Muscle of leg (tissue), 3 donors: ENCODE measurements at regions not wholly inside any gene's neighbourhood (a gene's known extent, or its start where the extent isn't known, plus 50 kb on each side); places are given as distances from the start of the nearest gene placed in this dataset.
"Not testable (repeated sequence)": the region's sequence is repeated elsewhere in the genome, so short reads cannot be mapped to it uniquely, and the experiment has no call there.

Experiments
- DNase-seq: peaks from one replicate; pipeline ENCODE4 v3.0.0; 2013
- H3K27ac ChIP-seq: one replicate; pipeline ENCODE4 v1.5.1; 2013; ENCODE audit warnings: mild to moderate bottlenecking, low read length, control low read depth
- H3K27me3 ChIP-seq: one replicate; pipeline ENCODE4 v1.6.1; 2013; ENCODE audit warnings: low read length; ENCODE audit not compliant: control insufficient read depth, insufficient read depth
- H3K36me3 ChIP-seq: one replicate; pipeline ENCODE4 v1.6.1; 2013; ENCODE audit warnings: low read length; ENCODE audit not compliant: control insufficient read depth, insufficient read depth
- H3K4me1 ChIP-seq: one replicate; pipeline ENCODE4 v1.6.1; 2013; ENCODE audit warnings: low read length; ENCODE audit not compliant: control insufficient read depth, insufficient read depth
- H3K4me3 ChIP-seq: one replicate; pipeline ENCODE4 v1.5.1; 2013; ENCODE audit warnings: low read length, control low read depth
- H3K9me3 ChIP-seq: replicated peaks from 2 replicates; pipeline ENCODE4 v1.6.1; 2013; ENCODE audit warnings: low read depth, low read length; ENCODE audit not compliant: control insufficient read depth
- WGBS: methylation state at CpG from one replicate; pipeline ENCODE4 v1.1.5; 2013; ENCODE audit warnings: missing lambda C conversion rate; ENCODE audit not compliant: insufficient coverage; 5-methylcytosine and 5-hydroxymethylcytosine counted together

DNA sequence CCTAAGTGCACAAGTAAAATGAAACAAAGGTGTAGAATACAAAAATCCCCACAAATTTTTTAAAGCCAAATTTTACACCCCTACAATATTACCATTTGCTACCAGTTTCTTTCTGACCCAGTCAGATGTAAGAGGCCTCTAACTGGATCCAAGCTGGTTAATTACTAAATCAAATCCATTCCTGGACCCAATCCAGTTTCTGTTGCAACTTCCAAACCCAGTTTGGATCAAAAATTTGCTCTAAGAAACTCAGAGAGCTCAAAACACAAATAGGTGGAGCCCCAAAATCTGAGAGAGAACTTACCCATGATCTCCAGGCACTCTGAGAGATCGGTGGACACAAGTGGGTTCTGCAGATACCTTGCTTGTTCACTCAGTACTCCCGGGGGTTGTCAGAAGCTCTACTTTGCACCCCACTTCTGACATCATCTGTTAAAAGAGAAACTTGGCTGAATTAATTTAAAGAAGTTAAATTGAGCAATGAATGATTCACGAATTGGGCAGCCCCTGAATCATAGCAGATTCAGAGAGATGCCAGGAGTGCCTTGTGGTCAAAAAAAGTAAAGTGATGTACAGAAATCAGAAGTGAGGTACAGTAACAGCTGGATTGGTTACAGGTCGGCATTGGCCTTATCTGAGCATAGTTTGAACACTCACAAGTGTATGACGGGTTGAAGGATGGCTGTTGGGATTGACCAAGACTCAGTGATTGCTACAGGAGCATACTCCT, 448.0 kb downstream of the KCNT2 start:
- Histone ChIP-seq H3K27ac (no peak overlapping the region), H3K9me3 (no peaks in the 10 kb centered on the region), H3K4me3 (no peak overlapping the region), H3K27me3 (no peaks in the 10 kb centered on the region), H3K36me3 (no peaks in the 10 kb centered on the region), H3K4me1 (no peaks in the 10 kb centered on the region)
- no peak for DNase-seq
- 84% methylated on average over 4 of the region's 5 CpGs for WGBS

DNA sequence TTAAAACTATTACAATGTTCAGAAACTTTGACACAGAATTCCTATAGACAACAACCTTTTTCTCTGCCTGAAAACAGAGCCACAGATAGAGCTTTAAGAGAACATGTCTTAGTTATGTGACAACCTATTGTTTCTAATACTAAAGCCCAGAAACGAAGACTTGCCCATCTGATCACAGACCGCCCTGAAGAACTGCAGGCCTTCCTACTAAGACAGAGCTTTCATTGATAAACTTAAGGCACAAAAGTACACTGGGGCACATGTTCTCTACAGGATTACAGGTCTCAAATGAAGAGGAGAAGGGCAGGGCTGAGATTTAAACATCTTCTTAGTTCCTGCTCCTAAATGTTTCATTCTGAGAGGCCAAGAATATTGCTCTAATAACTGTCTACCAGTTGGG, 452.7 kb downstream of the KCNT2 start:
- Histone ChIP-seq H3K9me3 (no peaks in the 10 kb centered on the region), H3K4me1 (no peaks in the 10 kb centered on the region), H3K4me3 (no peak overlapping the region), H3K36me3 (no peaks in the 10 kb centered on the region), H3K27ac (no peak overlapping the region), H3K27me3 (no peaks in the 10 kb centered on the region)
- no CpG with 5 or more reads among the region's 2 CpGs for whole genome bisulfite sequencing
- DNase-seq = no peak

DNA sequence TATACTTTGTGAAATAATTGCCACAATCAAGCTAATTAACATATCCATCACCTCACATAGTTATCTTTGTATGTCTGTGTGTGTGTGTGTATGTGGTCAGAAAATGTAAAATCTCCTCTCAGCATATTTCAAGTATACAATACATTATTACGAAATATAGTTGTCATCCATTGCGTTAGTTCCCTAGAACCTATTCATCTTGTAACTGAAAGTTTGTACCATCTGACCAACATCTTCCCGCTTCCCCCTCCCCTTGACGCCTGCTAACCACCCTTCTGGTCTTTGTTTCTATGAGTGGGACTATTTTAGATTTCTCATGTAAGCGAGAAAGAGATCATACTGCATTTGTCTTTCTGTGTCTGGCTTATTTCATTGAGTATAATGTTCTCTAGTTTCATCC, 455.3 kb downstream of the KCNT2 start:
- H3K36me3 ChIP-seq = no peaks in the 10 kb centered on the region
- no peak overlapping the region for H3K27ac ChIP-seq
- no peaks in the 10 kb centered on the region for H3K9me3 ChIP-seq
- H3K4me3 ChIP-seq = no peak overlapping the region
- H3K4me1 ChIP-seq = no peaks in the 10 kb centered on the region
- WGBS = no CpG with 5 or more reads among the region's 5 CpGs
- no peaks in the 10 kb centered on the region for H3K27me3 ChIP-seq
- DNase-seq = no peak

DNA sequence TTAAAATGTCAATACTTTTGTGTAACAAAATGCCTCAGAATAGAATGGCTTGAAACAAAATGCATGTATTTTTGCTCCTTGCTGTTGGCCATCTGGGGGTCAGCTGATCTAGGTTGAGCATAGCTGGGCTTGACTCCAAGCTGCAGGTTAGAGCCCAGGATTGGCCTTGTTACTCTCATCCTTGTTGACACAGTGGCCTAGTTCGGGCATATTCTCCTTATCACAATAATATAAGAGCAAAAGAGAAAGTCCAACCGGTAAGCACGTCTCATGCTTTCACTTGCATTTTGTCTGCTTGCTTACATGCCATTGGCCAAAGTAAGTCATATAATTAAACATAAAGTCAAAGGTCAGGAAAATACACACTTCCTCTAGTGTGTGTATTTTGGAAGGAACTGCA, 456.2 kb downstream of the KCNT2 start:
- Histone ChIP-seq H3K9me3 (no peaks in the 10 kb centered on the region), H3K36me3 (no peaks in the 10 kb centered on the region), H3K4me1 (no peaks in the 10 kb centered on the region), H3K27ac (no peak overlapping the region), H3K4me3 (no peak overlapping the region), H3K27me3 (no peaks in the 10 kb centered on the region)
- no peak for DNase-seq
- WGBS = 100% methylated on average over 1 of the region's 3 CpGs

DNA sequence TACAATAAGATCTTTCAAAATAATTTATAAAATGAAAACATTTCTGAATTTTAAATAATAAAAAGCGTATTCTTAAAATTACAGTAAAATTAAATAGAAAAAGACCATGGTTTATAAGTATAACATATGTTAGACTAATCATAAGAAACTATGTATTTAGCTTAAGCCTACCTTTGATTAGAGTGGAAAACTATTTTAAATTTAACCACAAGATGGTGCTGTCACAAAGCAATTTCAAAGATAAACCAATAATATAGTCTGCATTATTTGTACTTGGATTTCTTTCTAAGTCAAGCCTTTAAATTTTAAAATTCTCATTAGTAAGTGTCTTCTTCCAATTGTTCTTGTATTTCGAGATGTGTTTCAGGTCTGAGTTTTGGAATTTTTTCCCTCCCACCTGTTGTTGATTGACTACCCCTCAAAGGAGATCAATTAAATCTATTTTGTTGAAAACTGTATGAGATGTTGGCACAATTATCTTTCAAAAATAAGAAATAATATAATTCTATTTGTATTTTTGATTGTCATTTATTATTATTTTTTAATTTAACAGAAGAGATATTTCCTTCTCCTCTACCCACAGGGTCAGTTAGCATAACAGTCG, 459.8 kb downstream of the KCNT2 start:
- peak; percentile 57 for DNase-seq
- H3K27me3 ChIP-seq = no peaks in the 10 kb centered on the region
- H3K36me3 ChIP-seq = no peaks in the 10 kb centered on the region
- no peaks in the 10 kb centered on the region for H3K9me3 ChIP-seq
- no peak overlapping the region for H3K4me3 ChIP-seq
- H3K27ac ChIP-seq = no peak overlapping the region
- WGBS = no CpG with 5 or more reads among the region's 3 CpGs
- H3K4me1 ChIP-seq = no peaks in the 10 kb centered on the region

DNA sequence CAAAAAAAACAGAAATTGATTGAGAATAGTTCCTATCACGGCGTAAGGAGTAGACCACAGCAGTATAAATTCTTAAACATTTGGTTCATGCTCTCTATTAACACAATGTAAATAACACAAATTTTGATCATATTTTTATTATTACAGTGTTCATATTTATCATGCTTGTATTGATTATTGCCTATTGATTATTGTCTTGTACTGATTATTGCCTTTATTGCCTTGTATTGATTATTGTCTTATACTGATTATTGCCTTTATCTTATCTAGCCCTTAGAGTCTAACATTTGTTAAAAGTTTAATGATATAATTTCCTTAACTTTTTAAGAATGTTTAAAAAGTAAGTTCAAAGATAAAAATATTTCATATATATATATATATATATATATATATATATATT, 460.7 kb downstream of the KCNT2 start:
- no peak for DNase-seq
- no CpG with 5 or more reads among the region's 2 CpGs for WGBS
- no peaks in the 10 kb centered on the region for H3K9me3 ChIP-seq
- H3K27me3 ChIP-seq = no peaks in the 10 kb centered on the region
- no peaks in the 10 kb centered on the region for H3K4me1 ChIP-seq
- H3K36me3 ChIP-seq = no peaks in the 10 kb centered on the region
- no peak overlapping the region for H3K27ac ChIP-seq
- H3K4me3 ChIP-seq = no peak overlapping the region

DNA sequence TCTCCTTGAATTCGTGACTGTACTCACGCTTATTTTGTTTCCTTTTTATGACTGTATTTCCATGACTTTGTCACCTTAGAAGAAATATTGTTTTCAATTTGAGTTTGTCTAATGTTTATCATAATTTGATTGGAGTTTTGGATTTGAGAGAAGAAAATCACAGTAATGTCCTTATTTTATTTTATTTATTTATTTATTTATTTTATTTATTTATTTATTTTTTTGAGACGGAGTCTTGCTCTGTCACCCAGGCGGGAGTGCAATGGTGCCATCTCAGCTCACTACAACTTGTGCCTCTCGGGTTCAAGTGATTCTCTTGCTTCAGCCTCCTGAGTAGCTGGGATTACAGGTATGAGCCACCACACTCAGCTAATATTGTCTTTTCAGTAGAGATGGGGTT, 463.1 kb downstream of the KCNT2 start:
- not testable (repeated sequence) for H3K9me3 ChIP-seq, H3K4me3 ChIP-seq, H3K27me3 ChIP-seq, H3K36me3 ChIP-seq, H3K4me1 ChIP-seq, H3K27ac ChIP-seq, DNase-seq
- no CpG with 5 or more reads among the region's 5 CpGs for WGBS

DNA sequence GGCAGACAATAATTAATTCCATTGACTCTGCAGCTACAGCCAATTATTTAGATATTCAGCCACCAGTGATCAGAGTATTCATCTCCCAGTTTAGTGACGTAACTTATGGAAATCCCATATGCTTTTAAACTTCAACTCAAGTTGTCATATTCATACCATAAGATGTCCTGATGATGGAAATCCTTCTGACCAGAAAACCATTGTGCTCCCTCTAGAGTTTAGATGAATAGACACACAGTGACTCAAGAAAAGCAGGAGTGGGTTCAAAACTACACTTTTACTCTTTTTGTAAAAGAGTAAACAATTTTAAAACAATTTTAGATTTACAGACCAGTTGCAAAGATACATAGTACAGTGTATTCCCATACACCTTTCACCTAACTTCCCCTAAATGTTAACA, 463.7 kb downstream of the KCNT2 start:
- Histone ChIP-seq H3K27me3 (no peaks in the 10 kb centered on the region), H3K9me3 (no peaks in the 10 kb centered on the region), H3K36me3 (no peaks in the 10 kb centered on the region), H3K4me3 (no peak overlapping the region), H3K4me1 (no peaks in the 10 kb centered on the region), H3K27ac (no peak overlapping the region)
- no peak for DNase-seq
- no CpG with 5 or more reads among the region's 1 CpG for WGBS

DNA sequence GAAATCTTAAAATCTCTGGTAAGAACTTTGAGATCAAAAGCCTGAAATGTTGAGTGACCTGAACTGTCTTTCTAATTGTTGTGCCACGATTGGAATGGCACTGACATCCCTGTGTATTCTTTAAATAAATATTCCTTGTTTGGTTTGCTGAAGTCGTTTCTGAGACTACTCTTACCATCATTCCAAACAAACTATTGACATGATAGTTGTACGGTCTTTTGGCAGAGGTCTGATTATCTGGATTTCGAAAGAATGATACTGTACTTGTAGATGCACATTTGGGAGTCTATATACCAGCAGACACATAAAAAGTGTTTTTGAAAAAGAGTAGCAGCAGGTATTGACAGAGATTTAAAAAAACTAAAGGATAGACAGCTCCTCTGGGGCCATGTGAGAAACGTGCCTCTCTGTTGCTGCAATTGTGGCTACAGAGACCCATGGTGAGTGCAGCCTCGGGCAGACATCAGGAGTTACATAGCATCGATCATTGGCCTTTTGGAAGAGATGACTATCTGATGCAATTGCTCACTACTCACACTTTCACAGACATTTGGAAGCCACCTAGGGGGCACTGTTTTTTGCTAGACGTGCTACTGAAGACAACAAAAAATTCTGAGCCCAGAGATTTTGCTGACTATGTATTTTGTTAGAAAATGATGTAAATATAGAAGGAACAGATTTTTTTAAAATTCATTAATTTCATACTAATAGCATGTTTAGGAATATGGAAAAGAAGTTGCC, 464.5 kb downstream of the KCNT2 start:
- no peak overlapping the region for H3K4me3 ChIP-seq
- H3K9me3 ChIP-seq = no peaks in the 10 kb centered on the region
- H3K27me3 ChIP-seq = no peaks in the 10 kb centered on the region
- no peaks in the 10 kb centered on the region for H3K36me3 ChIP-seq
- WGBS = 63% methylated on average over 3 of the region's 8 CpGs
- no peak overlapping the region for H3K27ac ChIP-seq
- DNase-seq = no peak
- no peaks in the 10 kb centered on the region for H3K4me1 ChIP-seq

DNA sequence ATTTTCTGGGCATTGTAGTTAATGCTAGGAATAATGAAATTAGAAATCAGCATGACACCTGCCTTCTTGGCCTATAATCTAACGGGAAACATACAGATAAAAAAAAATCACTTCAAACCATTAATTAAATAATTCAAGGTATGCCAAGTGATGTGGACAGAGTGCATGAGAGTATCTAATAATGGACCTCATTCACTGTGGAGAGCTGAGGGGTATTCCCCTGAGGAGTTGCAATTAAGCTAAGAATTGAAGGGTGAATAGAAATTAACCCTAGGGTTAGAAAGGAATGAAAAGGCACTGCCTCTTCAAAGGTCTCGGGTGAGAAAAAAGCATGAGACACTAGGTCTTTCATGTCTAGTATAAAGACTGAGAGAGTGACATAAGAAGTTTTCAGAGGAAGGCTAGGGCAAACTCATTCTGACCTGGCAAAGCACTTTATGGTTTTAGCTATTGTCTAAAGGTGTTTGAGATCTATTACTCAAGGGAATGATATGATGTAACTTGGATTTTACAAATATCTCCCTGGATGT, 466.1 kb downstream of the KCNT2 start:
- Histone ChIP-seq H3K27ac (no peak overlapping the region), H3K4me3 (no peak overlapping the region), H3K9me3 (no peaks in the 10 kb centered on the region), H3K27me3 (no peaks in the 10 kb centered on the region), H3K36me3 (no peaks in the 10 kb centered on the region), H3K4me1 (no peaks in the 10 kb centered on the region)
- WGBS = 64% methylated on average over 1 of the region's 2 CpGs
- DNase-seq = no peak
